Neural progenitor cell (in vitro differentiated cells): ENCODE measurements at regions not wholly inside any gene's neighbourhood (a gene's known extent, or its start where the extent isn't known, plus 50 kb on each side); places are given as distances from the start of the nearest gene placed in this dataset.

Source experiments
- CTCF ChIP-seq: fragments of 200-600 bp; sonication (generic); IDR thresholded peaks from 2 replicates; pipeline ENCODE4 v1.5.1; 2017; ENCODE audit warnings: antibody characterized with exemption, mild to moderate bottlenecking
- EZH2phosphoT487 ChIP-seq: fragments of 200-600 bp; sonication (generic); IDR thresholded peaks from 2 replicates; pipeline ENCODE4 v1.6.1; 2017; ENCODE audit warnings: antibody characterized with exemption

- no peak for TF ChIP-seq CTCF
- no peak for TF ChIP-seq EZH2phosphoT487
Measured at GRCh38 chr13:105830821-105831220, 704.6 kb downstream of the EFNB2 start.
